ENCODE measurements at regions not wholly inside any gene's neighbourhood (a gene's known extent, or its start where the extent isn't known, plus 50 kb on each side); places are given as distances from the start of the nearest gene placed in this dataset.
"Not testable (repeated sequence)": the region's sequence is repeated elsewhere in the genome, so short reads cannot be mapped to it uniquely, and the experiment has no call there.

DNA sequence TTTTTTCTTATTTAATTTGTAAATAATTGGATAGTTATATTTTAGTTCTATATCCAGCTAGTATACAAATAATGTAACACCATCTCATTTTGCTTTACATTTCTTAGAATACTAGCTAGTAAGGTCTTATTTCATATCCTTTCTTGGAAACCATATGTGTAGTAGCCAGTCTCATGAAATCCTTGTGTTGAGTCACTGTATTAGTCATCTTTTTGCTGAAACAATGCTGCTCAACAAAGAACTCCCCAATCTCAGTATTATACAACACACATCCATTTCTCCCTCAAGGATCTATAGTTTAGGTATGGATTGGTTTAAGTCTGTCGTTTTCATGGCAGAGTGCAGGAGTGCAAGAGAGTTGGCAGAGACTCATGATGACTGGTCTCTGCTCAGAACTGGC lies 55.6 kb upstream of the NBPF26 start:
- TF ChIP-seq, protein P1, sequence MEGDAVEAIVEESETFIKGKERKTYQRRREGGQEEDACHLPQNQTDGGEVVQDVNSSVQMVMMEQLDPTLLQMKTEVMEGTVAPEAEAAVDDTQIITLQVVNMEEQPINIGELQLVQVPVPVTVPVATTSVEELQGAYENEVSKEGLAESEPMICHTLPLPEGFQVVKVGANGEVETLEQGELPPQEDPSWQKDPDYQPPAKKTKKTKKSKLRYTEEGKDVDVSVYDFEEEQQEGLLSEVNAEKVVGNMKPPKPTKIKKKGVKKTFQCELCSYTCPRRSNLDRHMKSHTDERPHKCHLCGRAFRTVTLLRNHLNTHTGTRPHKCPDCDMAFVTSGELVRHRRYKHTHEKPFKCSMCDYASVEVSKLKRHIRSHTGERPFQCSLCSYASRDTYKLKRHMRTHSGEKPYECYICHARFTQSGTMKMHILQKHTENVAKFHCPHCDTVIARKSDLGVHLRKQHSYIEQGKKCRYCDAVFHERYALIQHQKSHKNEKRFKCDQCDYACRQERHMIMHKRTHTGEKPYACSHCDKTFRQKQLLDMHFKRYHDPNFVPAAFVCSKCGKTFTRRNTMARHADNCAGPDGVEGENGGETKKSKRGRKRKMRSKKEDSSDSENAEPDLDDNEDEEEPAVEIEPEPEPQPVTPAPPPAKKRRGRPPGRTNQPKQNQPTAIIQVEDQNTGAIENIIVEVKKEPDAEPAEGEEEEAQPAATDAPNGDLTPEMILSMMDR (IDR thresholded peaks at IDR 0.05; ENCODE audit: low read depth, low read length): not testable (repeated sequence)
- TF ChIP-seq EZH2phosphoT487 (IDR thresholded peaks at IDR 0.05; ENCODE audit: low read depth): not testable (repeated sequence)

Measured in OCI-LY3 (cell line).